Neural cell (in vitro differentiated cells): ENCODE measurements at regions not wholly inside any gene's neighbourhood (a gene's known extent, or its start where the extent isn't known, plus 50 kb on each side); places are given as distances from the start of the nearest gene placed in this dataset.
A peak's percentile ranks its signal among the peaks of the same experiment; 100 is the strongest.

Experiments
- H2AFZ ChIP-seq: fragments of 200-600, 300-800 bp; sonication (generic), shearing (Covaris generic); 2 replicates; pipeline ENCODE4 v1.6.0; 2014; ENCODE audit warnings: low read depth, mild to moderate bottlenecking, antibody characterized with exemption, low read length, moderate library complexity
- H3F3A ChIP-seq: fragments of 200-600 bp; shearing (Covaris generic); 2 replicates; pipeline ENCODE4 v1.6.1; 2016; ENCODE audit warnings: mild to moderate bottlenecking, moderate library complexity, mixed read lengths, antibody characterized with exemption, low read length; ENCODE audit not compliant: insufficient read depth, poor library complexity, severe bottlenecking
- H3K27ac ChIP-seq: fragments of 200-600, 300-800 bp; sonication (generic), shearing (Covaris generic); 2 replicates; pipeline ENCODE4 v1.5.1; 2014; ENCODE audit warnings: mild to moderate bottlenecking, low read length, moderate library complexity
- H3K27me3 ChIP-seq: fragments of 300-800, 200-600 bp; sonication (generic), shearing (Covaris generic); 2 replicates; pipeline ENCODE4 v1.6.0; 2014; ENCODE audit warnings: mild to moderate bottlenecking, low read depth, low read length, moderate library complexity; ENCODE audit not compliant: insufficient read depth
- H3K36me3 ChIP-seq: fragments of 300-800, 200-600 bp; sonication (generic), shearing (Covaris generic); 2 replicates; pipeline ENCODE4 v1.5.1; 2014; ENCODE audit warnings: mild to moderate bottlenecking, antibody characterized with exemption, low read length, moderate library complexity; ENCODE audit not compliant: insufficient read depth
- H3K4me2 ChIP-seq: fragments of 300-800, 200-600 bp; sonication (generic), shearing (Covaris generic); 2 replicates; pipeline ENCODE4 v1.6.0; 2014; ENCODE audit warnings: mild to moderate bottlenecking, low read length
- H3K4me3 ChIP-seq: fragments of 300-800, 200-600 bp; sonication (generic), shearing (Covaris generic); 2 replicates; pipeline ENCODE4 v1.5.1; 2014; ENCODE audit warnings: mild to moderate bottlenecking, low read length, moderate library complexity
- H3K79me2 ChIP-seq: fragments of 200-600 bp; shearing (Covaris generic); replicated peaks from 2 replicates; pipeline ENCODE4 v1.6.0; 2014; ENCODE audit warnings: mild to moderate bottlenecking, low read length, moderate library complexity; ENCODE audit not compliant: insufficient read depth
- H3K9ac ChIP-seq: fragments of 300-800, 200-600 bp; sonication (generic), shearing (Covaris generic); 2 replicates; pipeline ENCODE4 v1.6.1; 2016; ENCODE audit warnings: mild to moderate bottlenecking, low read length, mixed read lengths
- H3K9me2 ChIP-seq: fragments of 200-600 bp; shearing (Covaris generic); 2 replicates; pipeline ENCODE4 v1.6.1; 2016; ENCODE audit warnings: mild to moderate bottlenecking, low read length, mixed read lengths; ENCODE audit not compliant: insufficient read depth
- H3K9me3 ChIP-seq: fragments of 200-600, 300-800 bp; sonication (generic), shearing (Covaris generic); 2 replicates; pipeline ENCODE4 v1.6.1; 2016; ENCODE audit warnings: mild to moderate bottlenecking, mixed run types, low read length, moderate library complexity, mixed read lengths
- H4K20me1 ChIP-seq: fragments of 200-600 bp; shearing (Covaris generic); 2 replicates; pipeline ENCODE4 v1.6.1; 2016; ENCODE audit warnings: mild to moderate bottlenecking, mixed run types; ENCODE audit not compliant: insufficient read depth
- CTCF ChIP-seq: fragments of 450-650 bp; IDR thresholded peaks from 2 replicates; pipeline ENCODE4 v1.5.1; 2014; ENCODE audit warnings: antibody characterized with exemption, mild to moderate bottlenecking, moderate library complexity; ENCODE audit not compliant: poor library complexity, severe bottlenecking
- EP300 ChIP-seq: fragments of 450-650 bp; conservative IDR thresholded peaks from 2 replicates; pipeline ENCODE4 v1.6.1; 2014; ENCODE audit warnings: antibody characterized with exemption, mild to moderate bottlenecking, moderate library complexity; ENCODE audit not compliant: poor library complexity, severe bottlenecking
- EZH2 ChIP-seq: fragments of 200-600, 300-800 bp; shearing (Covaris generic), sonication (generic); IDR thresholded peaks from 2 replicates; pipeline ENCODE4 v1.6.1; 2014; ENCODE audit warnings: antibody characterized with exemption, low read length, borderline replicate concordance, mild to moderate bottlenecking; ENCODE audit not compliant: insufficient read depth, poor library complexity, severe bottlenecking
- MXI1 ChIP-seq: fragments of 450-650 bp; conservative IDR thresholded peaks from 2 replicates; pipeline ENCODE4 v1.6.1; 2014; ENCODE audit warnings: antibody characterized with exemption, mild to moderate bottlenecking; ENCODE audit not compliant: poor library complexity, severe bottlenecking
- POLR2AphosphoS5 ChIP-seq: IDR thresholded peaks from 2 replicates; pipeline ENCODE4 v1.6.1; 2012
- RAD21 ChIP-seq: fragments of 450-650 bp; conservative IDR thresholded peaks from 2 replicates; pipeline ENCODE4 v1.6.1; 2014; ENCODE audit warnings: antibody characterized with exemption, mild to moderate bottlenecking, moderate library complexity
- REST ChIP-seq: IDR thresholded peaks from 2 replicates; pipeline ENCODE4 v1.6.1; 2012; ENCODE audit warnings: borderline replicate concordance
- SMC3 ChIP-seq: fragments of 450-650 bp; conservative IDR thresholded peaks from 2 replicates; pipeline ENCODE4 v1.6.1; 2014; ENCODE audit warnings: antibody characterized with exemption, mild to moderate bottlenecking, moderate library complexity; ENCODE audit not compliant: poor library complexity
- TAF1 ChIP-seq: IDR thresholded peaks from 2 replicates; pipeline ENCODE4 v1.6.1; 2012; ENCODE audit warnings: low read depth

- H2AFZ ChIP-seq = no peak overlapping the region
- no peak overlapping the region for H3K4me3 ChIP-seq
- no peaks in the 10 kb centered on the region for H4K20me1 ChIP-seq
- no peak overlapping the region for H3K4me2 ChIP-seq
- no peaks in the 10 kb centered on the region for H3K9me3 ChIP-seq
- no peak overlapping the region for H3K9ac ChIP-seq
- no peaks in the 10 kb centered on the region for H3K9me2 ChIP-seq
- no peaks in the 10 kb centered on the region for H3K36me3 ChIP-seq
- H3K79me2 ChIP-seq = no peaks in the 10 kb centered on the region
- no peaks in the 10 kb centered on the region for H3F3A ChIP-seq
- no peak for TF ChIP-seq REST
- TF ChIP-seq EP300 = no peak
- TF ChIP-seq CTCF = no peak
- no peak for TF ChIP-seq TAF1
- TF ChIP-seq RAD21 = no peak
- no peak for TF ChIP-seq POLR2AphosphoS5
- no peak for TF ChIP-seq EZH2
- no peak for TF ChIP-seq SMC3
- TF ChIP-seq MXI1 = no peak
- H3K27ac ChIP-seq = no peak overlapping the region
- no peaks in the 10 kb centered on the region for H3K27me3 ChIP-seq
Observed at GRCh38 chr10:34028936-34029335, 694.5 kb upstream of the NRP1 start.

GRCh38 chr10:34024693-34025425 is 690.4 kb upstream of the NRP1 start:
- Histone ChIP-seq H4K20me1 (no peaks in the 10 kb centered on the region), H3K27ac (no peak overlapping the region)
- TF ChIP-seq CTCF (peak; percentile 9), MXI1 (no peak)

More at GRCh38 chr10:34024693-34025425, 690.4 kb upstream of the NRP1 start:
- H3K9ac ChIP-seq = no peak overlapping the region
- H3K9me2 ChIP-seq = no peaks in the 10 kb centered on the region
- H3K79me2 ChIP-seq = no peaks in the 10 kb centered on the region
- H3K4me2 ChIP-seq = no peak overlapping the region
- no peaks in the 10 kb centered on the region for H3K9me3 ChIP-seq
- H2AFZ ChIP-seq = no peak overlapping the region
- no peaks in the 10 kb centered on the region for H3F3A ChIP-seq
- H3K36me3 ChIP-seq = no peaks in the 10 kb centered on the region
- H3K27me3 ChIP-seq = no peaks in the 10 kb centered on the region
- no peak overlapping the region for H3K4me3 ChIP-seq
